GM12872 (cell line): ENCODE measurements at regions not wholly inside any gene's neighbourhood (a gene's known extent, or its start where the extent isn't known, plus 50 kb on each side); places are given as distances from the start of the nearest gene placed in this dataset.

Experiments
- TF ChIP-seq, protein P1 (sequence below): IDR thresholded peaks from 3 replicates; pipeline ENCODE4 v1.5.1; 2011; ENCODE audit warnings: low read depth, mild to moderate bottlenecking, low read length, moderate library complexity; ENCODE audit not compliant: insufficient read depth

DNA sequence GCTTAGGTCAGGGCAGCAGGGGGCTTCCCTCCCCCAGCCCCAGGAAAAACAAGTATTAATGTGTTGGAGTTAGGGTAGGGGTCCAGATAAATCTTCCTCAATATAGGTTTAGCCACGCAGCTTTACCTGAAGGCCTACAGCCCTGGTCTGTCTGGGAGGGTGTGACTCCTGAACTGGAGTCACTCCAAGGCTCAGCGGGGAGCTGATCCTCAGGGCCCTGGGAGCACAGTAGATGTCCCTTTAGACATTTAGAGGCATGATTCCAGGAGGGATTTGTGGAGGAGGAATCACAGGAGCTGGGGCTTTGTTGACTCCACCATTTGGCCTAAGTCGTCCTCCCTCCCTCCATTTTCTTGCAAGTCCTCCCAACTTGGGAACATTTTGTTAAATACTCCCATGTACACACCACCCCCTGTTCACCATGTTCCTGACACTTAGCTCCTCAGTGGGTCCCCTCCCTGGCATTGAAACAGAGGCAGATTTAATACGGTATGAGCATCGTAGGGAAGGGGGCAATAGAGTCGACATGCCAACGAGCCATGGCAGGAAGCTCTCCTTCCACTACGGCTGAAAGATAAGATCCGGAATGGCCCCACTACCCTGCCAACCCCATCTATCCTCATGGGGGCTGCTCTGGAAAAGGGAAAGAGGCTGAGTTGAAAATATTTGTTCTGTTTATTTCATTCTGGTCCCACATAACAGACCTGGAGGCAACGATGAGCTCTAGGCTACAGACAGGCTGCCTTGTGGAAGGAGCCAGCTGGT lies 69.0 kb upstream of the LARS2 start:
- TF ChIP-seq, protein P1, sequence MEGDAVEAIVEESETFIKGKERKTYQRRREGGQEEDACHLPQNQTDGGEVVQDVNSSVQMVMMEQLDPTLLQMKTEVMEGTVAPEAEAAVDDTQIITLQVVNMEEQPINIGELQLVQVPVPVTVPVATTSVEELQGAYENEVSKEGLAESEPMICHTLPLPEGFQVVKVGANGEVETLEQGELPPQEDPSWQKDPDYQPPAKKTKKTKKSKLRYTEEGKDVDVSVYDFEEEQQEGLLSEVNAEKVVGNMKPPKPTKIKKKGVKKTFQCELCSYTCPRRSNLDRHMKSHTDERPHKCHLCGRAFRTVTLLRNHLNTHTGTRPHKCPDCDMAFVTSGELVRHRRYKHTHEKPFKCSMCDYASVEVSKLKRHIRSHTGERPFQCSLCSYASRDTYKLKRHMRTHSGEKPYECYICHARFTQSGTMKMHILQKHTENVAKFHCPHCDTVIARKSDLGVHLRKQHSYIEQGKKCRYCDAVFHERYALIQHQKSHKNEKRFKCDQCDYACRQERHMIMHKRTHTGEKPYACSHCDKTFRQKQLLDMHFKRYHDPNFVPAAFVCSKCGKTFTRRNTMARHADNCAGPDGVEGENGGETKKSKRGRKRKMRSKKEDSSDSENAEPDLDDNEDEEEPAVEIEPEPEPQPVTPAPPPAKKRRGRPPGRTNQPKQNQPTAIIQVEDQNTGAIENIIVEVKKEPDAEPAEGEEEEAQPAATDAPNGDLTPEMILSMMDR = no peak

DNA sequence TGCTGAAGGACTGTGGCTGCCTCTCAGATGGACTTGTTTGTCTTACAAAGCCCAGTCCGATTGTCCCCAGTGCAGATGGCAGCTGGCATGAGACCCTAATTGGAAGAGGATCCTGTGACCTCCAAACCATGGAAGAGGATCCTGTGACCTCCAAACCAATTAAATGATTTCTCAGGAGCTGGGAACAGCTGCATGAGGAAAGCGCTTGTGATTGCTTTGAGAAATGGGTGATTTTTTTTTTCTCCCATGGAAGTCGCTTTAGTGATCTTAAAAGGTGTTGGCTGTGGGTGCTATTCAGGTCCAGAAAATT lies 68.4 kb upstream of the LARS2 start:
- TF ChIP-seq, protein P1 = no peak

DNA sequence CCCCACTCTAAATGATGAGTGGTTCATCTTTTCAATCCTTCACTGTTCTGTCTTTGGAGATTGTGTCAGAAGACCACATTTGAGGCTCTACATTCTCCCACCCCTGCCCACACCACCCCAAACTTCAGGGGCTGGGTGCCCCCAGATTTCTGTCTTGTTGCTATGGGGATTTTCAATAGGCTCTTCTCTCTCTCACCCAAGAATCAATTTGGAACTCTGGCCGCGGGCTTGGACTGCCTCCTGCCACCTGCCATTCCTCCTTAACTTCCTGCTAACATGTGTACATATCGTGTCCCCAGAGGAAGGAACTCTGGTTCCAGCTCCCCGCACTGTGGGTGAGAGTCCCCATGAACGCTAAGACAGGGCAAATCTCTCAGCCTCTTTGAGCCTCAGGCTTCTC lies 67.4 kb upstream of the LARS2 start:
- TF ChIP-seq, protein P1 = no peak

DNA sequence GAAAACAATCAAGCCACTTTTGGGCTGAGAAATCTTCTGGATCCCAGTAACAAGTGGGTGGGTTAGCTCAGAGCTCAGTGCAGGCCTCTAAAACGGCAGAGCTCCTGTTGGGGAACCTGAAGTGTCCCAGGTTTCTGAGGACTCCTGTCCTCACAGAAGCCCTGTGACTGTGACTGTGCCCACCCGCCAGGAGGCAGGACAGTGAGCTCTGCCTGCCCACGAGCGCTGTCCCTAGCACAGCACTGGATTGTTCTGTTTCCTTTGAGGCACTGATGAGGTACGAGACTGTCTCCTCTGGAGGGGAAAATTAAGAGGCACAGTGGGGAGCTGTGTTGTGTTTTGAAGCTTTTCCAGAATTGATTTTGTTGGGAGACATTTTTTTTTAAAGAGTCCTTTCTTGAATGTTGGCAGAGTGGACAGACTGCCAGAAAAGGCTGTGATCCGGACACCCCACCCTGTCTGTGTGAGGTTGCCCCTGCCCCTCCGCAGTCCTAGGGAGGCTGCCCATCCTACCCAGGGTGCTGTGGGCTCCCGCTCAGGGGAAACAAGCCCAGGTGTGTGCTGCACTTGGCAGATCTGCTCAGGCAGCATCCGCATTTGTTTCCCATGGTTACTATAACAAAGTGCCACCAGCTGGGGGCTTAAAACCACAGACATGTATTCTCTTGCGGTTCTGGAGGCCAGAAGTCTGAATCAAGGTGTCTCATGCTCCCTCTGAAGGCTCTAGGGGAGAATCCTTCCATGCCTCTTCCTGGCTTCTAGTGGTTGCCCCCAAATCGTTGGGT lies 66.6 kb upstream of the LARS2 start:
- TF ChIP-seq, protein P1 = no peak

DNA sequence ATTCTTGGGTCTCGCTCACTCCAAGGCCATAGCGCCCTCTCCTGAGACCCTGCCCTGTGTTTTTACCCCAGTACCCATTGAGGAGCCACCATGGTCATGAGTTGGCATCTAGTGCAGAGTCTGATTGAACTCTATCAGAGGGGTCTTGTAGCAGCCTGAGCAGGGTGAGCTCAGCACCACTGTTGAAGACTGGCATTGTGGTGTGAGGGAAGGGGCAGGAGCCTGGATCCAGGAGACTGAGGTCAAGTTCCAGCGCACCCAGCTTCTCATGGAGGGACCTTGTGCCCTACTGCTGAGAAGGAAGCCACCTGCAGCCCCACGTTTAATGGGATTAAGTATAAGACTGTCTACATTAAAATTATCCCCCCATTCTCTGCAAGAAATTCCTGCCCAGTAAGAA lies 65.8 kb upstream of the LARS2 start:
- TF ChIP-seq, protein P1 = no peak

DNA sequence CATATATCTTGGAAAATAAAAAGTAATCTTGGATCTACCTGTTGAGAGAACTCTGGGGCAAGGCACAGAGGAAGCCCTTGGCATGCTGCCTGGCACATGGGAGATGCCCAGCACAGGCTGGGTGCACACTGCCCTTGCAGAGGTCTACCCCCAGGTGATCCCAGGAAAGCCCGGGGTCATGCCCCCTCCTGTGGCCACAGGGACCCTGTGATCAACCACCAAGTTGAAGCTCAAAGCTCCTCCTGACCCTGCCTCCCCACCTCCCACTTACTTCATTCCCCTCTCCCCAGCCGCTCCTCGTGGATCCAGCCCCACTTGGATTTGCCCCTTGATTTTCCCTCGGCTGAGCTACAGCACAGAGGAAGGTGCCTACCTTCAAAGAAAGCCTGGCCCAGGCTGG lies 62.7 kb upstream of the LARS2 start:
- TF ChIP-seq, protein P1 = no peak

DNA sequence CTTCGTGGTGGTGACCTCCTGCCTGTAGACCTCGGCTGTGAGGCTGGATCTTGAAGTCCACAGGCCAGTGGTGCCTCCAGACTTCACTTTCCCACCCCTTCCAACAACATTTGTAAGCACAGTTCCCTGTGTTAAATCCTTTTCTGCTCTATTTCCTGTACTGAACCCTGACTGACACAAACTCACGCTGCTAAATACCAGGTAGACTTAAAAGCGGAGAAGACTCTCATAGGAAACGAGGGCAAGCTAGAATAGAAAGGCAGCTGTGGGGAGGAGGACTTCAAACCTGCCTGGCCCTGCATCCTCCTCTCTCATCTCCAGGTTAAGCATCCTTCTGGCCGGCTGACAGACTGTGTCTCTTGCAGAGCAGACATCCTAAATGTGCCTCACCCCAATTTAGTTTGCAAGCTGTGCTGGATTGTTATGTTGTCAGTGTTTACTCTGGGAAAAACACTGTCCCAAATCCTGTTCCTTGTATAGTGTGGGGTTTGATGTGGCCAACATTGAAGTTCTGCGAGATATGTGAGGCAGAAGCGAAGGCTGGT lies 58.5 kb upstream of the LARS2 start:
- TF ChIP-seq, protein P1 = no peak
